ENCODE measurements at regions not wholly inside any gene's neighbourhood (a gene's known extent, or its start where the extent isn't known, plus 50 kb on each side); places are given as distances from the start of the nearest gene placed in this dataset.
"Not testable (repeated sequence)": the region's sequence is repeated elsewhere in the genome, so short reads cannot be mapped to it uniquely, and the experiment has no call there.

- TF ChIP-seq POLR2A, CTCF (IDR thresholded peaks at IDR 0.05): not testable (repeated sequence)
These were observed 89.7 kb downstream of the PPIAL4C start for GRCh38 chr1:149673231-149673909.

Measured in lower leg skin (tissue), 3 donors.